Activated CD4-positive, alpha-beta T cell treated with anti-CD3 and anti-CD28 coated beads for 48 hours (primary cell): ENCODE measurements at regions not wholly inside any gene's neighbourhood (a gene's known extent, or its start where the extent isn't known, plus 50 kb on each side); places are given as distances from the start of the nearest gene placed in this dataset.
"Not testable (repeated sequence)": the region's sequence is repeated elsewhere in the genome, so short reads cannot be mapped to it uniquely, and the experiment has no call there.

Experiments used
- DNase-seq: peaks from one replicate; pipeline ENCODE4 v3.0.0-alpha.2; 2020

- DNase-seq, result no peak
These were observed 60.2 kb downstream of the GLUL start for GRCh38 chr1:182331387-182331786.

GRCh38 chr1:182330303-182330702 is 61.3 kb downstream of the GLUL start:
- DNase-seq, result no peak

GRCh38 chr1:182329471-182329870 is 62.1 kb downstream of the GLUL start:
- DNase-seq, result no peak

DNA sequence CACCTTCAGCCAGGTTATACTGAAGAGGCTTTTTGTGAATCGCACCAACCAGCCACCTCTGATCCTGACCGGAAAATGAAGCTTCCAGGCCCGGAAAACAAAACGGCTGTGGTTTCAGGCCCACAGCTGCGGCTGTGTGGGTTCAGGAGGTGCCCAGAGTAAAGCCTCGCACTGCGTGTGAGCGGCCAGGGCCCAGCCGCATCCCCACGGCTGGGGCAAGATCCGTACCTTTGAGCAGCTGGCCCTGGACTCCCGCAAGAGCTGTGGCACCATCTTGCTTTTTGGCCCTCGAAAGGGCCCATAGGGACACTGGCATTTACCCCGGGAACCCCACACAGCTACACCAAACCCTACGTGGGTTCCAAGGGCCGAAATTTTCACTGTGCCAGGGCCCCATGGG is 63.0 kb downstream of the GLUL start:
- no peak for DNase-seq

DNA sequence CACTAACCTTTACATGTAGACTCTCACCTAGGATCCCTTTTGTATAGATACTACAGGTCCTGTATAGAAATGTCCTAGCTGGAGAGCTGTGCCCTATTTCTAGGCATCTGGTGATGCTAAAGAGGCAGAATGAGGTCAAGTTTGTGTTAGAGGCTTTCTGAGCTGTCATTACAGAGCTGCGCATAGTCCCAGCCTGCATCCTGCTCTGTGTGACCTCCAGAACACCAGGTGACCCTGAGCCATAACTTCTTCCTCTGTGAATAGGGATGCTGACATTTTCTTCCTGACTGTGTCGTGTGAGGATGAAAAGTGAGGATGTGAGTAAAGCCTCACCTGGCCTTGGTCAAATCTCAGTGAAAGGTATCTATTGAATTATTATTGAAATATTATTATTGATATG is 66.3 kb downstream of the GLUL start:
- DNase-seq, result no peak

DNA sequence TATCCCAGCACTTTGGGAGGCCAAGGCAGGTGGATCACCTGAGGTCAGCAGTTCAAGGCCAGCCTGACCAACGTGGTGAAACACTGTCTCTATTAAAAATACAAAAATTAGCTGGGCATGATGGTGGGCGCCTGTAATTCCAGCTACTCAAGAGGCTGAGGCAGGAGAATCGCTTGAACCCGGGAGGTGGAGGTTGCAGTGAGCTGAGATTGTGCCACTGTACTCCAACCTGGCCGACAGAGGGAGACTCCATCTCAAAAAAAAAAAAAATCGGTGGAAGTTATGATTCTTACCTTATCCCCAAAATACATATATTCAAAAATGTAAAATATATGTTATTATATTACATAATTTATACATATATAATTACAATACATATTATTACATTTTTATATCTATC is 70.1 kb downstream of the GLUL start:
- DNase-seq, result not testable (repeated sequence)

DNA sequence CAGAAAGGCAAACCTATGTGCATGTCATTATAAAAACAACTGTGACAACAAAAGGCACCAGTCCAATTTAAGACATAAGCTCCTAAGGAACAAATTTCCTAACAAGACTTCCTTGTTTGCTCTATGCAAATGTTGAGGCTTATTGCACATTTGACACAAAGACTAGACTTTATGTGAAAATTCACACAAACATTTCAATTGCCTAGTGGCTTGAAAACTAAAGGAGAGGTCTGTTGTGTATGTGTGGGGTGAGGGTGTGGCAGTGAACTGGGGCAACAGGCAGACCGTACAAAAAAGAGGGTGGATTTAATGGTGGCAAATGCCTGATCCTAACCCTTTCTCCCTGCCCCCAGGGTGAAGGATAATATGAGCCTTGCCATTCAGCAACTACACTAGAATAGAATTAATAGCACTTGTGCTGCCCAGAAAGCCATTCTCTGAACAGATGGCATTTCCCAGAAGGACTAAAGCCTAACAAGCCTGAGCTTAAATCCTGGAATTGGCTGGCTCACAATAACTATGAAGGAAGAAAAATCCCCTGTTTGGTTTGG is 73.9 kb downstream of the GLUL start:
- DNase-seq, result no peak

DNA sequence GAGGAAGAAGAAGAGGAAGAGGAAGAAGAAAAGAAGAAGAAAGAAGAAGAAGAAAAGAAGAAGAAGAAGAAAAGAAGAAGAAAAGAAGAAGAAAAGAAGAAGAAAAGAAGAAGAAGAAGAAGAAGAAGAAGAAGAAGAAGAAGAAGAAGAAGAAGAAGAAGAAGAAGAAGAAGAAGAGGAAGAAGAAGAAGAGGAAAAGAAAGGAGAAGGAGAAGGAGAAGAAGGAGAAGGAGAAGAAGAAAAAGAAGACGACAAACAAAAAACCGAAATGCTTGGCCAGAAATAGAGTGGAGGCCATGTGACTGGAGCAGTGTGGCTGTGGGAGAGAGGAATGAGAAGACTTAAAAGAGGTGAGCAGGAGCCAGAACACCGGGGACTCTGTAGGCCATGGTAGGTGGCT is 75.1 kb downstream of the GLUL start:
- DNase-seq, result not testable (repeated sequence)

DNA sequence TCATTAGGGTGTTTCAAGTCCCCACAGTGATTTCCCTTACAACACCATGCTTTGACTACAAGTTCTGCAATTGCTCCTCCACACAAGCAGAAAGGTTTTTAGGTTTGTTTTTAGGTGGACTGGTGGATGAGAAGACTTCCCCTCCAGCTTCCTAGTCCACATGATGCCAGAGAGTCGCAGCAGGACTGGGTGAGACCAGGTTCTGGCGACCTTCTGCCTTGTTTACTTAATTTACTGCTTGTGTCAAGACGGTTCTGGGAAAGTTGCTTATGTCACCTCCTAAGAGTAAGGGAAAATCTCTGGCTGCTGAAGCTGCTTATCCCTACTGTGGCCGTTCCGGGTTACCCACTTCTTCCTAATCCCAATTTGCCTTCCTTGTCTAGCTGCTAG is 76.4 kb downstream of the GLUL start:
- DNase-seq, result no peak

DNA sequence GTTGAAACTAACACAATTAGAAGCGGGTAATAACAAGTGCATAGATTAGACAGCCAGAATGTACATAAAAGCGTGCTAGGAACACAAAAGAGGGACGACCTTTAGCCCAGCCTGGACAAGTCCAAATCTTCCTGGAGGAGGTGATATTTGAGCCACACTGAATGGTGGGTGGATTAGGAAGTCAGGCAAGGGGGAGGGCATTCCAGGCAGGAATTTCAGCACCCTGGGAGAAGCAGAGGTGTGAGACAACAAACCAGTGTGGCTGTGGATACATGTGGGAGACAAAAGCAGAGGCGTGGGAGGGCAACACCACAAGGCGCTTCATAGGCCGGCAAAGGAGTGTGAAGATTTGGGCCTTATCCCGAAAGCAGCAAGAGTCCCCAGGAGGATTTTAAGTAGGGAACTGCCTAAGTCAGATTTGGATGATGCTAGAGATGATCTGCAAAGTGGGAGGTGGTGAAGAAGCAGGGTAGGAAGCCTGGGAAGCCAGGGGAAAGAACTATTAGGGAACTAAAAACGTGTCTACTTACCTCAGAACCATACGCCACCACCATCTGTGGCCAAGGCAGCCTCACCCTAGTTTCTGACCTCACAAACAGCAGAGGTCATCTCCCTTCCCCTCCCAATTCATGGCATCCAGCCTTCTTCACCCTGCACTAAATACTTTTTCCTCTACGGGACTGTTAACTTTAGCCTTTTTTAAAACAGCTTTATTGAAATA is 81.8 kb downstream of the GLUL start:
- no peak for DNase-seq

DNA sequence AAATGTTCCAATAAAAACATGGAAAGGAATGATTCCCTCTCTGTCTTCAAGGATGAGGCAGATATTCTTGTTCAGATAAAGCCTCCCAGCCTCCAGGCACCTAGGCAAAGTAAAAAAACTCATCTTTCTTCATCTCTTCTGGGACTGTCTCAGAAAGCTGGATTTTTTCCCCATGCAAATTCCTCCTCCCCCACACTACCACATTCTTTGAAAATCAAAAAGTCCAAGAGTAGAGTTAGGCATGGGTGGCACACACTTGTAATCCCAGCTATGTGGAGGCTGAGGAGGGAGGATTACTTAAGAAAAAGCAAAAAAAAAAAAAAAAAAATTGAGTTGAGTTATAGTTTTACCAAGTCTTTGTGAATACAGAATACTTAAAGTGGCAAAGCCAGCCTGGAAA is 82.8 kb downstream of the GLUL start:
- no peak for DNase-seq

DNA sequence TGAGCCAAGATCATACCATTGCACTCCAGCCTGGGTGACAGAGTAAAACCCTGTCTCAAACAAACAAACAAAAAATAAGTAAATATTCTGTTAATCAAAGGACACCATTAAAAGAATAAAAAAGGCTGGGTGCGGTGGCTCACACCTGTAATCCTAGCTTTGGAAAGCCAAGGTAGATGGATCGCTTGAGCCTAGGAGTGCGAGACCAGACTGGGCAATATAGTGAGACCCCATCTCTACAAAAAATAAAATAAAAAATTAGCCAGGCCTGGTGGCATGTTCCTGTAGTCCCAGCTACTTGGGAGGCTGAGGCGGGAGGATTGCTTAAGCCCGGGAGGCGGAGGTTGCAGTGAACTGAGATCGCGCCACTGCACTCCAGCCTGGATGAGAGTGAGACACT is 84.1 kb downstream of the GLUL start:
- DNase-seq, result not testable (repeated sequence)

DNA sequence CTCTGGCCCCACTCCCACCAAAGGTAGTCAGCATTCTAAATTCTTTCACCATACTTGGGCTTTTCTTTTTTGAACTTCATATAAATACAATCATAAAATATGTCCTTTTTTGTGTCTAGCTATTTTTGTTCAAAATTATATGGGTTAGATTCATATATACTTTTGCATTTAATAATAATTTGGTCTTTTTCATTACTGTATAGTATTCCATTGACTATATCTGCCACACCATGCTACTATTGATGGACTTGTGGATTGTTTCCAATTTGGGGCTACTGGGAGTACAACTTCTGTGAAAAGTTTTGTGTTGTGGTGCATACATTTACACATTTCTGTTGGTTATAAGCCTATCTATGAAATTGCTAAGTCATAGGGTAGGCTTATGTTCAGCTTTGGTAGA is 85.7 kb downstream of the GLUL start:
- DNase-seq, result no peak

DNA sequence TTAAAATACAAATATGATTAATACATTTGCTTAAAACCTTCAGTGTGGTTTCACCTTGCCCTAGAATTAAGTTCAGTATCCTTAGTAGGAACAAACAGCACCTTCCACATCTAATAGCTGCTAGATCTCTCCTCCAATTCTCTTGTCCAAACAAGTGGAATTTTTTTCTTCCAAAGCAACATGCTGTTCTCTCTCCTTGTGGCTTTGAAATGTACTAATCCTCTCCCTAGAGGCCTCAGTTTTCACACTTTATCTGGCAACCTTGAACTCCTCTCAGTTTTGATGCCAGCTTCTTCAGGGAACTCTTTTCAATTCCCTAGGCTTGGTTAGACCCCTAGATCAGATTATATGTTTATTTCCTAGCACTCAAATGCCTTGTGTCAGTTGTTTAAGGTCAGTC is 87.0 kb downstream of the GLUL start:
- DNase-seq, result no peak

- no peak for DNase-seq
These were observed 87.4 kb downstream of the GLUL start for GRCh38 chr1:182304218-182304617.

- DNase-seq, result no peak
These were observed 87.8 kb downstream of the GLUL start for GRCh38 chr1:182303778-182304177.

DNA sequence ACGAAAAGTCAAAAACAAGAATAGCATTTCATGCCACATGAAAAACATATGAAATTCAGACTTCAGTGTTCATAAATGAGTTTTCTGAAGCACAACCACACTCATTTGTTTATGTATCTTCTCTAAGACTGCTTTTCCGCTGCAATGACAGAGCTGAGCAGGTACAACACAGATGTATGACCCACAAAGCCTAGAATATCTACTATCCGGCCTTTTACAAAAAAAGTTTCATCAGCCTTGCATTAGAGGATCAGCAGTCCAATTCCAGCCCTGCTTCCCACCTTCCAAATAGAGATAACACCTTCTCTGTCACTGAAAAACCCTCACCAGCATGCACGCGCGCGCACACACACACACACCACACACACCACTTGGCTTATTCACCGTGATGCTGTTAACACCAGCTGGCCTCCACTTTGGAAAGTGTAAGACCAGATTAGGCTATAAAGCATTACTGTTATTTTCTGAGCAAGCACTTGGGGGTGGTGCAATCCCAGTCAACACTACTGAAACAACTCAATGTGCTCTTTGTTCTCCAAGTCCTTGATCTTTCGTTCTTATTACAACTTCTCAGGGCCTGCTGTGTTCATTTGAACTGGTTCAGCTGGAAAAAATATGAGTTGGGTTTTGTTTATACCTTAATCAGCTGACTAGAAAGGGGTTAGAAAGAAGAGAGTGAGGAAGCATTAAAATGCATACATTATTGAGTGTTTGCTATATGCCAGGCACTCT is 90.0 kb downstream of the GLUL start:
- DNase-seq, result peak; percentile 52

DNA sequence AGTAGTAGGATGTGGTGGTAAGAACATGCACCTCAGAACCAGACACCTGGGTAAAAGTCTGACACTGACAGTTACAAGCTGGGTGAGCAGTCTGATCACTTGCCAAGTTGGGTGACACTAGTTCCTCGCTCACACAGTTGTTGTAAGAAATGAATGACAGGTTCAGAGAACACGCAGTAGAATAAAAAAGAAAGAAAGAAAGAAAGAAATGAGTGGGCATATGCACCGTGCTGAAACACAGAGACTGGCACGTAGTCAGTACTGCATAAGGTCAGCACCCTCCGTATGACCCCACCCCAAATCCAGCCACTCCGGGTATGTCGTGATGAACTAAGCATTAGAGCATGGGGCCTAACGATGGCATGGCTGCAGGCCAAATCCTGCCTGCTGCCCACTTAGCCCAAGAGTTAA is 90.6 kb downstream of the GLUL start:
- DNase-seq, result peak; percentile 28

DNA sequence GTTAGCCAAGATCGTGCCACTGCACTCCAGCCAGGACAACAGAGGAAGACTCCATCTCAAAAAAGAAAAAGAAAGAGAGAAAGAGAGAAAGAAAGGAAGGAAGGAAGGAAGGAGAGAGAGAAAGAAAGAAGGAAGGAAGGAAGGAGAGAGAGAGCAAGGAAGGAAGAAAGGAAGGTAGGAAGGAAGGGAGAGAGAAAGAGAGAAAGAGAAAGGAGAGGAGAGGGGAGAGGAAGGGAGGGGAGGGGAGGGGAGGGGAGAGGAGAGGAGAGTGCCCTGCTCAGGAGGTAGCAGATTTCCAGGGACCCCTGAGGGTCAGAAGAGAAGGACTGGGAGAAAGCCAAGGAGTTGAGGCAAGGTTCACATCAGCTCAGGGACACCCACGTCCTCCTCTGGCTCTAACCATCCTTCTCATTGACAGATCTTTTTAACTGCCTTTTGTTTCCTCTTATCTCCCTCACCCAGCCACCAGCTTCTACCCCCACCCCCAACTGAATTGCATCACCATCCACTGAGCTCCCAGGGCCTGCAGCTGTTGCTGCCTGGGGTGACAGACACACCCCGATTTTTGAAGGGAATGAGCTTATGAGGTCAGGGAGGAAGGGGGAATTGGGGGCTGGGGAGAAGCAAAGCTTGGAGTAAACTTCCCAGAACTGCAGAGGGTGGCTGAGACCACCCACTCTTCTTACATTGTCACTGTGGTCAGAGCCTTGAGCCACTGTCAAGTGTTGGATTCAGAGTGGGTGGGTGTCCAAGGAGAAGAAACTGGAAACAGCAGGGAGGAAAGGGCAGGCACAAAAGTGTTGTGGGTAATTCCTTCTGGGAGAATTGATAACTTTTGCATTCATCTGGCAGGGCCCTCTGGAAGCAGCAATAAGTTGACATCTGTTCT is 91.6 kb downstream of the GLUL start:
- peak; percentile 16 for DNase-seq

DNA sequence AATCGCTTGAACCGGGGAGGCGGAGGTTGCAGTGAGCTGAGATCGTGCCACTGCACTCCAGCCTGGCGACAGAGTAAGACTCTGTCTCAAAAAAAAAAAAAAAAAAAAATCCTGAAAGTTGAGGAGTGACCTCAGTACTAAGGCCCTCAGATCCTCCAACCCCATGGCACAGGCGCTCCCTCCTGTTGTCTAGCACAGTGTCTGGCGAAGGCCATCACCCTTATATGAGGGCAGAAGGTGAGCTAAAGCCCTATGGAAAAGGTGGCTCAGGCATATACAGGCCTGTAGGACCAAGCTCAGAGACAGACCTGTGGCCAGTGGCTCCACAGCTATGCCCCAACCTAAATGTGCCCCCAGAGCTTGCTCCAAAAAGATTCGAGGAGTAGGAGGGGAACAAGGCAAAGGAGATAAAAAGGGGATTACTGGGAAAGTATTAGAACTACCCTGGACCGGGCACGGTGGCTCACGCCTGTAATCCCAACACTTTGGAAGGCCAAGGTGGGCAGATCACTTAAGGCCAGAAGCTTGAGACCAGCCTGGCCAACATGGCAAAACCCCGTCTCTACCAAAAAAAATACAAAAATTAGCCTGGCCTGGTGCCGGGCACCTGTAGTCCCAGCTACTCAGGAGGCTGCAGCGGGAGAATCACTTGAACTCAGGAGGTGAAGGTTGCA is 92.4 kb downstream of the GLUL start:
- DNase-seq, result not testable (repeated sequence)

GRCh38 chr1:182297335-182297734 is 94.3 kb downstream of the GLUL start:
- no peak for DNase-seq

GRCh38 chr1:182295697-182296096 is 95.9 kb downstream of the GLUL start:
- DNase-seq, result no peak

DNA sequence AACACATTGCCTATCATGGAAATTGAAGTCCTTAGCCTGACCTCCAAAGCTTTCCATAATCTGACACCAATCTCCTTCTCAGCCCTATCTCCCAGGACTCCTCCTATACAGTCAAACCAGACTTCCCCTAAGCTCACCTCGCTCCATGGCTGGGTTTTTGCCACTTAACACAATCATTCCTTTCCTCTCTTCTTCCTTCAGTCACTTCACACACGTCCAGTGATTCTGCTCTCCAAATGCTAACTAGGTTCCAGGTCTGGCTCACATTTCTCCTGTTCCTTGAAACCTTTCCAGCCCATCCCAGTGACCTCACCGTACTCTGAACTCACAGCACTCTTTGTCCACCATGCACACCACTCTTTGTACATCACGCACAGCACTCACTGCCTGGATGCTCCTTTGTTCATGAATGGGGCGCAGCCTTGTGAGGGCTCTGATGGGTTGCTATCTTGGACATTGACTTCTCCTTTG is 98.4 kb downstream of the GLUL start:
- DNase-seq, result no peak
